GM11168 (cell line): ENCODE measurements at regions not wholly inside any gene's neighbourhood (a gene's known extent, or its start where the extent isn't known, plus 50 kb on each side); places are given as distances from the start of the nearest gene placed in this dataset.

Experiments used
- in situ Hi-C: fragments of 300-500 bp; cut with MboI; formaldehyde crosslinking; loops from one replicate; pipeline ENCODE4 v1.12.0; 2022; ENCODE audit warnings: low sequenced_read_pairs; ENCODE audit not compliant: unreplicated experiment

GRCh38 chr10:91034042-91034441 is 113.2 kb upstream of the ANKRD1 start:
- in situ Hi-C loops = no loop called here

DNA sequence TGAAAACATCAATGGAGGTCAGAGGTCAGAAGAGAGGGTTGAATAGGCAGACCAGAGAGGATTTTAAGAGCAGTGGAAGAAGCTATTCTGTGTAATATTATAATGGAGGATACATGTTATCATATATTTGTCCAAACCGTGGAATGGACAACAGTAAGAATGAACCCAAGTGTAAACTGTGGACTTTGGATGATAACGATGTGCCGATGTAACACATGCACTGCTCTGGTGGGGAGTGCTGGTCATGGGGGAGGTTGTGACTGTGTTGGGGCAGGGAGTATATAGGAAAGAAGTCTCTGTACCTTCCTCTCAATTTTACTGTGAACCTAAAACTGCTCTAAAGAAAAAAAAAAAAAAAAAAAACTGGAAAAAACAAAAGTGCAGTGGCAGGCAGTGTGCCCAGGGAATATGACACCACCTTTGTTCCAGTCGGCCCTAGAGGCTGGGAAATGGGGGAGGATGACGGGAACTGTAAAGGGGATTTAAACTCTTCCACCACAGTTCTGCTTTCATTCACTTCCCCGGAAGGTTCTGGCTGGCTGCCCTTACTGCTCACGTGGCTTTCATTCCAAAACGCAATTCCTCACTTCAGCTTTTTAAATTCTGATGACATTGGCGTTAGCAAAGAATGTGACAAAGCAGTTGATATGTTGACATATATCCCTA is 113.7 kb upstream of the ANKRD1 start:
- in situ Hi-C loops = no loop called here

DNA sequence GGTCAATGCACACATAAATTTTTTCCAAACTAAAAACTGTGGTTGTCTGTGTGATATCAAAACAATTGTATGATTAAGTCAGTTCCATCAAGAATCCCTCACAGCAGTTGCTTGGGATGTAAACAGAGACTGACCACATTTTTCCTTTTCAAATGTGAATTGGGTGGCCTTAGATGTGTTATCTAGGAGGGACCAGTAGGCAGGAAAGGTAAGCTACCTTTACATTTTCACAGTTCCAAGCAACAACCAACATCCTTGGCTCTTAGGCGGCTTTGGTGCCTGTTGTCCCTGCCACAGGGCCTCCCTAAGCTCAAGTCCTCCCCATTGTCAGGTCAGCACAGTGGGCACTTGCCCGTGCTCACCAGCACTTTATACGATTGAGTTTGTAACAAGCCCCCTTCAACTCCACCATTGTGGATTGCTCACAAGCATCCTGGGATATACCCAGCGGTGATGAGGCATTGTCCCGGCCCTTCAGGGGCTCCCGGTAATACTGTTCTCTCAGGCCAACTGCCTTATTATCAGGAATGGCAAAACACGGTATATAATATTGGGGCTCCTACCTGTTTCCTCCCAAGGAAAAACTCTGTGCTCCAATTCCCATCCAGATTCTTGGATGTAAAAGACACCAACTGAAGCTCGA is 114.9 kb upstream of the ANKRD1 start:
- in situ Hi-C loops = no loop called here

DNA sequence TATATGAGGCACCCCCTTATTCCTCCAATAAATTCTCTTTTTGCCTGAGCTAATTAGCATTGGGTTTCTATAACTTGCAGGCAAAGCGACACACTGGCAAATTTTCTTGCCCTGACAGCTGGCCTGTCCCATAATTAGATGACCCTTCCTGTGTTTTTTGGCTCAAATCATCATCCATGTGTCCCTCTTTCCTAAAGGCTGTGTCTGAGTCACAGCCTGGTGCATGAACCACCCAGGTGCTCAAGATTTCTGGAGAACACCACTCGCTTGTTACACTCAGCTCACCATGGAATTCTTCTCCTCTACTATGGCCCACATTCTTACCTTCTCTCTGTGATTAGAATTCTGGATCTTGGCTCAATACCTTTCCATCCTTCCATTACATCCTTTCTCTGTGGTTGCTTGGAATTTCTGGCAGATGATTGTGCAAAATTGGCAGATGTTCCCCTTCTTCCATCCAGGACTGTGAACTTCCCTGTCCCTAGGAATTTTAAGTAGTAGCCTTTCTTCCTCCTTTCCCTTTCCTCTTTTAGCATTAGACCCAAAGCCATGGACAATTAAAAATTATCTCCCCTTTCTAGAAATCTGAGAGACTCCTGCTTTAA is 116.0 kb upstream of the ANKRD1 start:
- in situ Hi-C loops = no loop called here

GRCh38 chr10:91038971-91039370 is 118.1 kb upstream of the ANKRD1 start:
- in situ Hi-C loops = no loop called here

- in situ Hi-C loops = no loop called here
Measured at GRCh38 chr10:91040343-91040742, 119.5 kb upstream of the ANKRD1 start.

DNA sequence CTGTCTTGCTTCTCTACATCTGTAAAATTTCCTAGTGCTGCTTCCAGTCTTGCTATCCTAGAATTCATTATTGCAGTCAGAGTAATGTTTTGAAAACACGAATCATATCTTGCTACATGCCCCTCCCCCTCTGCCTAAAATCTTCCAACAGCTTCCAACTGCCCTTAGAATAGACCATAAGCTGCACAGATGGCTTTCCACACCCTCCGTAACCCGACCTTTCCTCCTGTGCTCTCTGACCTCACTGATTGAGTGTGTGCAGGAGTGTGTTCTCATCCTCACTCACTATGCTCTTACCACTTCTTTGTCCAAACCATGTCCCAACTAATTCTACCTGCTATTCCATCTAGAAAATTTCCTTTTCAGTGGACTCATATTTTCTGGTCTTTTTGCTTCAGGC is 121.2 kb upstream of the ANKRD1 start:
- in situ Hi-C loops = no loop called here

GRCh38 chr10:91043173-91043910 is 122.5 kb upstream of the ANKRD1 start:
- in situ Hi-C loops = no loop called here

GRCh38 chr10:91046869-91047268 is 126.0 kb upstream of the ANKRD1 start:
- in situ Hi-C loops = no loop called here

- in situ Hi-C loops = no loop called here
Measured at GRCh38 chr10:91048380-91048779, 127.5 kb upstream of the ANKRD1 start.

- in situ Hi-C loops = no loop called here
Measured at GRCh38 chr10:91049296-91049987, 128.6 kb upstream of the ANKRD1 start.

DNA sequence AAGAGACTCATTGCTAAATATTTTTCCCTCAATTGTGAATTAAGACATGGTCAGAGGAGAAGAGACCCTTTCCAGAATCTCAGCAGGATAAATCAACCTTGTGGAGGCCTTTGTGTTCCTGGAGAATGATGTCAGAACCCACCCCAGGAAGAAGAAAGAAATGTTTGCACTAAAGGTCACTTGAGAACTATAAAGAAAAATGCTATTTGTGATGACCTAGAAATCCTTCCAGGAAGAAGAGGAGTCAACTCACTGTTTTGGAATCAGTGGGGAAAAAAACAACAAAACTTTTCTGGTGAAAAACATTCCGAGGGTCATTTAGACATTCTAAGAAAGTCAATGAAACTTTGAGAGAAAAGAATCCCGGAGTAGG is 129.1 kb upstream of the ANKRD1 start:
- in situ Hi-C loops = no loop called here

- in situ Hi-C loops = no loop called here
Measured at GRCh38 chr10:91050371-91051034, 129.6 kb upstream of the ANKRD1 start.

DNA sequence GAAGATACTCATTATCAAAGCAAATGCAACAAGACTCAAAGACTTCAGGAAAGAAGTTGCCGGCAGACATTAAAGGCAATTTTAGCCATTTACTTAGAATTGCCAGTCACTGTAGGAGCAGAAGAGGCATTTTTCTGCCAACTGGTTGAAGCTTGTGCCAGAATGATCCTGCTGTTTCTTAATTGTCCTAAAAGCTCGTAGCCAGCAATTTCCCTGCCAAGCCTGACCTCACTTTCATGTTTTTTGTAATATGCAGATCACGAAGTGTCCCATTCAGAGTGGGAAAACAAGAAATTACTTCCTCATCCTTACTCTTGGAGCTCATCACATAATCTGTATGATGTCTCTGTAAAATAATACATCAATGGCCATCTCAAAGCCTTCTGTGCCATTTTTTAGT is 130.9 kb upstream of the ANKRD1 start:
- in situ Hi-C loops = no loop called here

GRCh38 chr10:91054325-91054724 is 133.4 kb upstream of the ANKRD1 start:
- in situ Hi-C loops = no loop called here

GRCh38 chr10:91061187-91061586 is 140.3 kb upstream of the ANKRD1 start:
- in situ Hi-C loops = no loop called here

DNA sequence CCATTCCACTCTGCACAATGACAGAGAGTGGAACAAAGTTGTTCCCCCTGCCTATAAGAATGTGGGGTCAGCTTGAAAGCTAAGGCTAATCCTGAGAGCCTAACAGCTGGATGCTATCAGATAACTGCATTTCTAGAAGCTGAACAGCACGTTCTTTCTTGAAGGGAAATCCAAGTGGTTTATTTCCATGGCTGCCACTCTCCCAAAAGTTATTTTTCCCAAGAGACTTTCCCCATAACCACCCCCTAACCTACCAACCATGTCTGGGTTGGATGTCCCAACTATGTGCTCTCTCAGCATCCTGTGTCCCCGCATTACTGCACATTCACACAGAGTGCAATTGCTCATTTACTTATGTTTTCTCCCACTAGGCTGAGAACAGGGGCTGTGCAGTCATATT is 140.7 kb upstream of the ANKRD1 start:
- in situ Hi-C loops = no loop called here

GRCh38 chr10:91062091-91062490 is 141.2 kb upstream of the ANKRD1 start:
- in situ Hi-C loops = no loop called here

GRCh38 chr10:91071786-91072185 is 148.7 kb upstream of the PCGF5 start:
- in situ Hi-C loops = no loop called here
